GM21723 (cell line): ENCODE measurements at regions not wholly inside any gene's neighbourhood (a gene's known extent, or its start where the extent isn't known, plus 50 kb on each side); places are given as distances from the start of the nearest gene placed in this dataset.

Source experiments
- ATAC-seq: cut with Tn5 transposase; IDR thresholded peaks from one replicate; pipeline ENCODE4 v1.9.1; 2021; ENCODE audit warnings: mild to moderate bottlenecking, moderate library complexity; ENCODE audit not compliant: unreplicated experiment

- ATAC-seq: no peak
These were observed 209.7 kb downstream of the LACC1 start for GRCh38 chr13:44089452-44089851.

DNA sequence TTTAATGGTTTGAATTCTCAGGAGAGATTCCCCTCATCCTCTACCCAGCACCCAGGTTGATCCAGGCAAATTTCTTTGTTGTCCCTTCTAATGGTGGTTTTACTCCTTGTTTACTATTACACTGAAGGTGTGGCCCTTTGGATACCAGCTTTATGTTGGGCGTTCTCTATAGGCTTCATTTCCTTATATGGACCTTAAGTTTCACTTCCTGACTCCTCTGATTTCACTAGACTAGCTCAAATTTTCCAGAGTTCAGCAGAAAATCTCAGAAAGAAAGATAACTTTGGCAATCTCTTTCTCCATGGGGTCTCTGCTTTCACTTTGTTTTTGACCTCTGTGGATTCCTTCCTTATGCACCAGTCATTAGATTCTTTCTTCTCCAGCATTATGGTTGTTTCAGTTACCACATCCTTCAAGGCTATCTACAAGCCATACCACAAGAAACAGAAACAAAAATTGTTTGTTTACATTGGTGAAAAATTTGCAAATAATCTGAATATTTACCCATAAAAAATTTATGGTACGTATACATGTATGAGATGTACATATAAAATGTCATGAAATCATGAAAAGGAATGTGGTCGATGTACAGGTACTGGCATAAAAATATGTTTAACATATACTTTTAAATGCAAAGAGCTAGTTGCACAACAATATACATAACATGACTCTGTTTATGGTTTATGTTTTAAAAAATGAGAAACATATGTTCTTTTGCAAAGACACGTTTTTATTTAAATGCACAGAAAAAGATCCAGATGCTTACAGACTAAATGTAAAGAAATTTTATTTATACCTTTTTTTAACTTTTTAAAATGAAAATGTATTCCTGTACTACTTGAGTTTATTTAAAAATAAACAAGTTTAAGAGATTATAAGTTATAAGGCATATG lies 212.6 kb downstream of the LACC1 start:
- no peak for ATAC-seq

DNA sequence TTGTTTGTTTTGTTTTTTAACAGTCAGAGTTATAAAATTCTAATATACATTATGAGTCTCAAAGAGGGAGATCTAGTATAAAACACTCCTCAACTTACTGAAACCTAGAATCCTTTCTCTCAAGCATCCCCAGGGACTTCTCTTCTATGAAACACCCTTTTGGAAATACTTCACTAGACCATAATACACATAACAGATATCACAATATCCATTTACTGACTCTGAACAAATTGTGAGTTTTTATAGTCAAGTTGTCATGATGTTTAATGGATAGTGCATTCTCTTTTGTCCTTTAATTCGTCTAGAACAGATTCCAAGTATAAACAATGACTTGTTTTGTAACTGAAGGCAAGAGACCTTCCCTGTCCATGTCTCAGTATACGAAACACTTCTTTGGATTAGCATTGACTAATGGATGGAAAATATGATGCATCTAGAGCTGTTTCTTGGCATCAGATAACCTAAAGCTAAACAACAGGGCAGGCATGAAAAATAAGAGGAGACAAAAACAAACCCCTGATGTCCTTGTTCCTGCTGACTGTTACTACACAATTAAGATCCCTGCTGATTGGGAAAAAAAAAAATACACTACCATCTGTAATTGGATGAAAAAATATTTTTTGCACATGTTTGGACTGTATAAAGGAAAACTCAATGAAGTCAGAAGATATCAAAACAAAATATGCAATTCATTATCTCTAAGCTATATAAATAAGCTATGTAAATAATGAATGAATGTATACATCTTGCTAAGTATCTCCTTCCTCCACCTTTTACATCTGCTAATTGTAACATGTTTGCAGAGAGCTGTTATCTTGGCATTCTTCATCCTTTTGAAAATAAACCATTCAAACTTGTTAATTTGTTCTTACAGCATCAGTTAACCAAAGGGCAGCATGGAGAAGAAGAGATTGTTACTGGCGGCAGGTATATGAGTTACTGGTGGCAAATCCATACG lies 214.2 kb downstream of the LACC1 start:
- no peak for ATAC-seq

DNA sequence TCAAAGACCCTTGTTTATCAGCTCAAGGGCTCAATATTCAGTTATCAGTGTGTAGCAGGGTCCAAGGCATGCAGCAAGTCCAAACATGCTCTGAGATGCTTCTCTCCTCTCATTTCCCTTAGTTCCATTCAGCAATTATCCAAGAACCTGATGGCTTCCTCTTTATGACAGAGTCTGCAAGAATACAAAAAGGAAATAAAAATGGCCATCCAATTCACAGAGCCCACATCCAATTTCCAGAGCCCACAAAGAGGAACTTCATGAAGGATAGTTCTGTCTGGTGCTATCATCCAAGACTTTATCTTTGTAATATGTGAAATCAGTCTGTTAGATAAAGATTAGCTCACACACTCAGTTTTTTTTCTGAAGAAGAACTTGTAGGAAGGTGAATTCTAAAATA lies 217.2 kb downstream of the LACC1 start:
- ATAC-seq: no peak

GRCh38 chr13:44098559-44098958 lies 218.9 kb downstream of the LACC1 start:
- no peak for ATAC-seq

GRCh38 chr13:44101347-44102083 lies 221.8 kb downstream of the LACC1 start:
- no peak for ATAC-seq

- no peak for ATAC-seq
These were observed 223.9 kb downstream of the LACC1 start for GRCh38 chr13:44103429-44104196.

- no peak for ATAC-seq
These were observed 224.4 kb downstream of the LACC1 start for GRCh38 chr13:44104197-44104490.

- ATAC-seq: no peak
These were observed 225.3 kb downstream of the LACC1 start for GRCh38 chr13:44104969-44105368.

DNA sequence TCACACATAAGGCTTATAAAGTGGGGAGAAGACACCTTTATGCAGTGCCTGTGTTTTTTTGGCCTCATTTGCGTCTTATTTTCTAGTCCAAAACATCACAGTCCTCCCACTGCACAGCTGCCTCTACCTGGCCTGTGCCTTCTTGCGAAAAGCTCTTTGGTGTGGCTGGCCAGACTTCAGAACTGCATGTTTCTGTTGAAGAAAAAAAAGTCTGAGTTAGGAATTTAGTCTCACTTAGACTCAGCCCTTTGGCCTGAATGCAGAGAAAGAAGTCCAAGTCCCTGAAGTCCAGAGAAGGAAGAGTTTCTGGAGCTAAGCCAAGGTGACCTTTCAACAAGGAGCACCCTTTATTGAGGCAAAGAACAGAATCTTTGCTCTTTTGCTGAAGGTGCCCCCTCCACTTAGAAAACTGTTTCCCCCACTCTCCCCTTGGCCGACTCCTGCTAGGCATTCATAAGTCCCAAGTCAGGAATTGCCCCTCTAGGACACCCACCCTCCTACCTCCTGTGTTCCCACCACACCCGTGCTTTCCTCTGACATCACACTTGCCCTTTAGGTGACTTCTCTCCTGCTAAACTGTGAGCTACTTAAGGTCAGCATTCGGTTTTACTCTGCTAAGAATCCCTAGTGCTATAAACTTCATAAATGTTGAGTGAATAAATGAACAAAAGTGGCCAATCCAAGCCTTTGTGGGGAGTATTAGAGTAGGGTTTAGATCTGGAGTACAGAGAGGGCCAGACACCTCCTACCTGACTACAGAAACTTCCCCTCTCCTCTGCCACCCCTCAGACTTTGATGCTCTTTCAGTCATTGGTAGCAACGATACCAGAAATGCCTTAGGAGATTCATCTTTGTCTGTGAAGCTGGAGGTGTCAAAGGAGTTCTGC lies 226.8 kb downstream of the LACC1 start:
- no peak for ATAC-seq

- no peak for ATAC-seq
These were observed 227.8 kb downstream of the LACC1 start for GRCh38 chr13:44107357-44108121.

GRCh38 chr13:44108331-44108858 lies 228.7 kb downstream of the LACC1 start:
- ATAC-seq: no peak

DNA sequence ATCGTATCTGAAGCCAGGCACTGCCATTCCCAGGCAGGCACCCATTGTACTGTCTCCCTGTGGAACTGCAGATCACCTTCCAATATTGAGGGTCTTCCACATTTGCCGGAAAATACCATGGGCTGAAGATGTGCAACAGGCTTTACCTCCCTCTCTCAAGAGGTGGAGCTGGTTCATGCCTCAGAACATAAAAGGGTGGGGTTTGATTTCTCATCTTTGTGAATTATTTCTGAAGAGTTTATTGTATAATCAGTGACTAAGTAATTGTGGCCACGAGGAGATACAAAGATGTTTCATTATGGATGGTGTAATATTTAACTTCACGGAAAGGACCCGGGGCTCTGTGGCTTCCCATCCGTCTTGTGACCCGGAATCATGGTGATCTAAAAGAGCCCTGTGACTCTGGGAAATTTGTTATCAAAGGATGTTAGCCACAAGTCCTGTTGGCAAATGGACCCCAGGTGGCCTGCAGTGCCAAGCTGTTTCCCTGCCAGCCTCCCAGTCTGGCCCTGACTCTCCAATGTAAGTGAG lies 230.5 kb downstream of the LACC1 start:
- ATAC-seq: no peak

DNA sequence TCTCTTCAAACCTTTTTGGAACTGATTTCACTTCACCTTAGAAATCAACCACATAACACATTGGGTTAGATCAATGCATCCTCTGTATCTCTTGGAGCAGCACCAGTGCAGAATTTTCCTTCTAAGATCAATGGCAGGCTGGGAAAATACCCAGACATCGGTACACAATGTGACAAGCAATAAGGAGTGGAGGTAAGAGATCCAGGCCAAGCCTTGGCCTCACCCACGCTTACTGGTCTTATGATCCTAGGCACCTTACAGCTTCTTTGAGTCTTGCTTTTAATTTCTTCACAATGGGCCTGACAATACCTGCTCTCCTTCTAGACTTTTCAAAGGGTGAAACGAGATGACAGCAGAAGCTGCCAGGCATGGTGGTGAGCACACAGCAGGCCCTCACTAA lies 232.0 kb downstream of the LACC1 start:
- ATAC-seq: no peak

DNA sequence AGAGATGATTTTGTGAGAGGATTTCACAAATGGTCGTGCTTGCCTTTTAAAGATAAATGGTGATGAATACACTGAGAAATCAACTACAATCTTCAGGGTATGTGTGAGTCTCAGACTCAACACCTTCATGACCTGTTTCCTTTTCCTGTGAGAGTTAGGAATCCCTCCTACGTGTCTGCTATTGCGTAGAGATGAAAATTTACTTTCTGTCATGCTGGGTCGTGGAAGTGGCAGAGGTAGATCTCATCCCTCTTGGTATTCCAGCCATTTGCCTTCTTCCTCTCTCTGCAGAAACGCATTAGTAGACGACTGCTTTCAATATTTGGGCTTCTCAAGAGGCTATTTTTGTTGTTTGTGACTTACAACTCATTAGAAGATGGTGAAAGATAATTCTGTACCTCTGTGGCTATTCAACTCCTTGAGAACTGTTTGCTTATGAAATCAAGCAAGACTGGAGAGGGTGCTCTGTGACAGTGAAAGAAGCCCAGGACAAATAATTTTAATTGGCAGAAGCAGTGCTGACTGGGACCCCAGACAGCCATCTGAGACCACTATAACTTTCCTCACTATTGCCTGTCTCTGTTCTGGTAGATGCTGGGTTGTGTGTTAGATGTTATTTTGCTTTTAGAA lies 233.1 kb downstream of the LACC1 start:
- no peak for ATAC-seq

- no peak for ATAC-seq
These were observed 237.0 kb downstream of the LACC1 start for GRCh38 chr13:44116562-44117332.

- ATAC-seq: no peak
These were observed 237.6 kb downstream of the LACC1 start for GRCh38 chr13:44117351-44117750.
